D721Med (cell line): ENCODE measurements at regions not wholly inside any gene's neighbourhood (a gene's known extent, or its start where the extent isn't known, plus 50 kb on each side); places are given as distances from the start of the nearest gene placed in this dataset.
"Not testable (repeated sequence)": the region's sequence is repeated elsewhere in the genome, so short reads cannot be mapped to it uniquely, and the experiment has no call there.

Source experiments
- DNase-seq: peaks from one replicate; pipeline ENCODE4 v3.0.0; 2011; ENCODE audit warnings: low spot score; ENCODE audit not compliant: insufficient read length
- FAIRE-seq: peaks from 2 replicates; lab custom pipeline; 2011; peaks lifted over from hg19 to GRCh38; lab: Jason Lieb, UNC
- CTCF ChIP-seq: IDR thresholded peaks from 2 replicates; pipeline ENCODE4 v1.5.1; 2012; ENCODE audit warnings: mild to moderate bottlenecking, control low read depth; ENCODE audit not compliant: insufficient read depth; ENCODE audit errors: missing control alignments

- TF ChIP-seq CTCF = no peak
- DNase-seq = no peak
- FAIRE-seq = no peak
These were observed 801.2 kb downstream of the MAT2B start for GRCh38 chr5:164306662-164307061.

DNA sequence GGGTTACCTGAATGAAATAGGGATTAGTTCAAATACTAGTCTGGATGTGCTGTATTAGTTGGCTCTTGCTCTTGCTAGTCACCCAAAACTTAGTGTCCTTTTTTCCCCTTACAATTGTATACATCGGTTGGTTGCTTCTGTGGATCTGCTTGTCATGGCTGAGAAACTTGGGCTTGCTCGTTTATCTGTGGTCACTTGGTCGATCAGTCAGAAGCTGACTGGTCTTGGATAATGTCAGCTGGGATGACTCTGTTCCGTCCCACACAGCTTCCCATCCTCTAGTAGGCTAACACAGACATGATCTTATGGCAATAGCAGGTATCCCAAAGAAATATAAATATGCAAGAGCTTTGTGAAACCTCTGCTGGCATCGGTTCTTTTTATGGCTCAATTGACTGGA lies 807.4 kb downstream of the MAT2B start:
- no peak for TF ChIP-seq CTCF
- DNase-seq (no peak), FAIRE-seq (no peak)

- DNase-seq (no peak), FAIRE-seq (no peak)
- no peak for TF ChIP-seq CTCF
These were observed 812.3 kb downstream of the MAT2B start for GRCh38 chr5:164317676-164318075.

DNA sequence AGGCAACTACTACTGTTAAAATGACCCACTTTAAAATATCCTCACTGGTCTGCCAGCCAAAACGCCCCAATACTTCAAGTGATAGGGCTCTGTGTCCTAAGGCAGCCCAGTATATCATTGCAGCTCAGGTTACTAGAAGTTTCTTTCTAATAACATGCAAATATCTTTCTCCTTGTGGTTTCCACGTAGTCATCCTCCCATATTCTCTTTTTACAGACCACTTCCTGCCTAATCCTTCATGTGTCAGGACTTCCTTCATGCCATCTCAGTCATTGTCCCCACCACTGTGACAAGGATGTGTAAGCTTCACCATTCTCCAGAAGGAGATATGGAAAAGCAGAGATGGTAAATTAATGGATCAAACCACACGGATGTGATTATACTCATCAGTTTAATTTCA lies 813.7 kb downstream of the MAT2B start:
- FAIRE-seq (no peak), DNase-seq (no peak)
- TF ChIP-seq CTCF = no peak

DNA sequence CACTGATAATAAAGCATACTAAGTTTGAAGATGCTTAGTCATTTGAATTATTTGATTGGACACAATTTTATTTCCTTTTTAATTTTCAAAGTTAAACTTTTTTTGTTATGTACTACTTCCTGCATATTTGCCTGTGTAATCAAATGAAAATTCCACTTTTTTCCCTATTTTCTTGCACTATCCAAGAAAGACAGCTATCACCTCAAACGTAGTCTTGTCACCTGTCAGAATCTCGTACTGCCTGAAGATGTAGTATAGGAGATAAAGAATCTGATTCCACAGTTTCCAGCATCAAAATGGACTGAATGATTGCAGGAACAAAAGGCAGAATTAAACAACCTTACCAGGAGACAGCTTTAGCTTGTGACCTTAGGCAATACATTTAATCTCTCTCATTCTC lies 818.8 kb downstream of the MAT2B start:
- FAIRE-seq = no peak

GRCh38 chr5:164326219-164326618 lies 820.8 kb downstream of the MAT2B start:
- TF ChIP-seq CTCF = no peak
- no peak for DNase-seq
- no peak for FAIRE-seq

More for the DNA sequence above, 818.8 kb downstream of the MAT2B start:
- TF ChIP-seq CTCF = no peak
- no peak for DNase-seq

DNA sequence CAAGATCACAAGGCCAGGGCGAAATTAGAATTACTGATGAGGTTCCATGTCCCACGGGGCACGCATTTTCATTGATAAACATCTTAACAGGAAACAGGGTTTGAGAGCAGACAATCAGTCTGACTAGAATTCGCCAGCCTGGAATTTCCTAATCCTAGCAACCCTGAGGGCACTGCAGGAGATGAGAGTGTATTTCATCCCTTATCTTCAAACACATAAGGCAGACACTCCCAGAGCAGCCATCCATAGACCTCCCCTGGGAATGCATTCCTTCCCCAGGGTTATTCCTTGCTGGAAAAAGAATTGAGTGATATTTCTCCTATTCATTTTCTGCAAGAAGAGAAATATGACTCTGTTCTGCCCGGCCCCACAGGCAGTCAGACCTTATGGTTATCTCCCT lies 821.7 kb downstream of the MAT2B start:
- not testable (repeated sequence) for DNase-seq, FAIRE-seq
